HUES6 (cell line): ENCODE measurements at regions not wholly inside any gene's neighbourhood (a gene's known extent, or its start where the extent isn't known, plus 50 kb on each side); places are given as distances from the start of the nearest gene placed in this dataset.

Experiments
- H3K27ac ChIP-seq: 2 replicates; pipeline ENCODE4 v1.7.0; 2013; ENCODE audit warnings: low read depth, mild to moderate bottlenecking, low read length, inconsistent platforms
- H3K27me3 ChIP-seq: 2 replicates; pipeline ENCODE4 v1.6.1; 2013; ENCODE audit warnings: low read length; ENCODE audit not compliant: control insufficient read depth, insufficient read depth
- H3K36me3 ChIP-seq: 2 replicates; pipeline ENCODE4 v1.6.1; 2013; ENCODE audit warnings: low read length; ENCODE audit not compliant: control insufficient read depth, insufficient read depth
- H3K4me1 ChIP-seq: 2 replicates; pipeline ENCODE4 v1.6.1; 2013; ENCODE audit warnings: low read length; ENCODE audit not compliant: control insufficient read depth, insufficient read depth
- H3K4me3 ChIP-seq: 2 replicates; pipeline ENCODE4 v1.5.1; 2013; ENCODE audit warnings: low read depth, low read length
- H3K9ac ChIP-seq: one replicate; pipeline ENCODE4 v1.6.1; 2013; ENCODE audit warnings: mild to moderate bottlenecking, low read length
- H3K9me3 ChIP-seq: 2 replicates; pipeline ENCODE4 v1.6.1; 2013; ENCODE audit warnings: low read depth, low read length; ENCODE audit not compliant: control insufficient read depth, insufficient read depth

DNA sequence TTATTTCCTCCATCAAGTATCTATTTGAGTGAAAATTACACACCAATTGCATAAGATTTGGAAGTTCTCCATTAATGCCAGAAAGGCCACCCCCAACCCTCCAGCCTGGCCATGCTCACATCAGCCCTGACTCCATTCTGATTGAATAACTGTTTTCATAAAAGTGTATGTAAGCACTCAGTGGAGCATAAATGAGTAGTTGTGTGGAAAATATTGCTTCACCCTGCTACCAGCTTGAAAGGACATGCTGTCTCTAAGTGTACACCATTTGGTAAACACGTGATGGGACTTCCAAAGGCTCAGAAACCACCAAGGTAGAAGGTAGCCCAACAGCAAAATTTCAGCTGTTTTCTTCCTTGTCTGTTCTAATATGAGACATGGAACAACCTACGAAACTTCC lies 393.8 kb downstream of the ZNF385D start:
- H3K4me1 ChIP-seq = no peaks in the 10 kb centered on the region
- H3K9ac ChIP-seq = no peak overlapping the region

DNA sequence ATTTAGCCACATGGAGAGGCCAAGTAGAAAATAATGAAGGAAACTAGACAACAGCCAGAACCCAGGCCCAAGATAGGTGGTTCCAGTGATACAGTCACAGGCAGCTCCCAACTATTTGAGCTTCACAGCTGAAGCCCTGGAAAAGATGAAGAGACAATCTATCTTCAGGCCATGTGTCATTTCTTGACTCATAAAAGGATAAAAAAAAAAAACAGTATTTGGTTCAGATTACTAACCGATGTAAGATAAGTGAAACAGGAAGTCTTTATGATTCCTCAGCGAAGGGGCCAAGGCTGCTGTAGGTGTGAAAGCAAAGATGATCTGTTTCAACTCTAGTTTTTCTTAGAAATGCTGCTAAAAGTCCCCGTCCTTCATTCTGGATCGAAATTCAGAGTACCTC lies 394.6 kb downstream of the ZNF385D start:
- Histone ChIP-seq H3K4me3 (no peak overlapping the region), H3K27me3 (no peaks in the 10 kb centered on the region), H3K9ac (no peak overlapping the region), H3K36me3 (no peaks in the 10 kb centered on the region), H3K27ac (no peak overlapping the region), H3K4me1 (no peaks in the 10 kb centered on the region), H3K9me3 (no peaks in the 10 kb centered on the region)

More for the DNA sequence above, 393.8 kb downstream of the ZNF385D start:
- no peak overlapping the region for H3K4me3 ChIP-seq
- no peaks in the 10 kb centered on the region for H3K27me3 ChIP-seq
- H3K27ac ChIP-seq = no peak overlapping the region
- no peaks in the 10 kb centered on the region for H3K36me3 ChIP-seq
- H3K9me3 ChIP-seq = no peaks in the 10 kb centered on the region

DNA sequence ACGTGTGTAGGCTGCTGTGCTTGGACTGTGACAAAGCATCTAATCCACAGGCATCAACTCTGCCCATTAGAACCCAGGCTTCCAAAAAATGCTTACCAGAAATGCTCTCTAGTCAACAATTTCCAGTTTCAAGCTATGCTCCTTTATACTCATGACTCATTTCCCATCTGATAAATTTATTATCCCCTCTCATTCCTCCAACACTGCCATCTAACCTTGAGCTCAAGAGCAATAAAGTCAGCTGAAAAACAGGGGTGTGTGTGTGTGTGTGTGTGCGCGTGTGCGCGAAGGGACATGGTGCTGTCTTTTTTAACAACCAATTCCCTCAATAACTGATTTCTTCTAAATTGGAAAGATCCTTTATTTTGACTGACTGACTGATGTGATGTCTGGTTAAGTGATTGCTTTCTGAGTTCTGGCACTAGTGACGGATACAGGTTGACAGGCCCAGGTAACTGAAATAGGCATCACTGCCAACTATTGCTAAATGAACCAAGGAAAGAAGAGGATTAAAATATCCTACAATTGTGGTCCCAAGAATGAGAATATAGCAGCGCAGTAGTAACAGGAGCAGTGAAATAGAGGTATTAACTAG lies 405.5 kb downstream of the ZNF385D start:
- Histone ChIP-seq H3K4me1 (no peaks in the 10 kb centered on the region), H3K4me3 (no peak overlapping the region), H3K27ac (no peak overlapping the region), H3K9ac (no peak overlapping the region), H3K27me3 (no peaks in the 10 kb centered on the region), H3K9me3 (no peaks in the 10 kb centered on the region), H3K36me3 (no peaks in the 10 kb centered on the region)

DNA sequence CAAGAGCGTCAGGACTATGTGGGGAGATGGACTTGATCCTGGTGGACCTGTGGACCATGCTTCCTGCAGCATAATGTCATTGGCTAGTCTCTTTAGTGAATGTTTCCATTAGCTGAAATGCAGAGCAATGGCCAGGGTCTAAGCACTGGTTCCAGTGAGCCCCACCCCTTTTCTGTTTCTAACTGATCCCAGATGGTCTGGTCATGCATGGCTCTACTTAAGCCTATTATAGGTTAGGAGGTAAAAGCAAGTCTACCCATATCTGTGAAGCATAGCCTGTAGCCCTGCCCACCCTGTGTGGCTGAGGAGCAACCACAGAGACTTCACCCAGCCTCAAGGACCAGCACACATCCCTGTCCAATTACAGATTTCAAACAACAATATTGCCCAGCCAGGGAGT lies 419.2 kb downstream of the ZNF385D start:
- no peak overlapping the region for H3K4me3 ChIP-seq
- no peak overlapping the region for H3K9ac ChIP-seq
- no peaks in the 10 kb centered on the region for H3K27me3 ChIP-seq
- H3K9me3 ChIP-seq = no peaks in the 10 kb centered on the region
- no peak overlapping the region for H3K27ac ChIP-seq
- H3K36me3 ChIP-seq = no peaks in the 10 kb centered on the region
- no peaks in the 10 kb centered on the region for H3K4me1 ChIP-seq

DNA sequence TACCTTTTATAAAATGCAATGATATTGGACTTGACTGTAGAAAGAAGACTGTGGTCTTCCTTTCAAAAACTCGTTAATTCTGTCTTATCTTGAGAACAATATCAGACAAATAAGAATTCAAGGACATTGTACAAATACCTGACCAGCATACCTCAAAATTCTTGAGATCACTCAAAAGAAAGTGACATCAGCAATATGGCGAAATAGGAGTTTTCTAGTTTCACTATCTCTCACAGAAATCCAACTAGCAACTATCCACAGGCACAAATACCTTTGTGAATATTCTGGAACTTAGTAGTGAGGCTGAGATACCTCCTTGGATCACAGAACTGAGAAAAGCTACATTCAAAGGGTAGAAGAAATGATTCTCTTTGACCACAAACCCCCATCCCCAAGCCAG lies 419.7 kb downstream of the ZNF385D start:
- Histone ChIP-seq H3K4me3 (no peak overlapping the region), H3K36me3 (no peaks in the 10 kb centered on the region), H3K9ac (no peak overlapping the region)

DNA sequence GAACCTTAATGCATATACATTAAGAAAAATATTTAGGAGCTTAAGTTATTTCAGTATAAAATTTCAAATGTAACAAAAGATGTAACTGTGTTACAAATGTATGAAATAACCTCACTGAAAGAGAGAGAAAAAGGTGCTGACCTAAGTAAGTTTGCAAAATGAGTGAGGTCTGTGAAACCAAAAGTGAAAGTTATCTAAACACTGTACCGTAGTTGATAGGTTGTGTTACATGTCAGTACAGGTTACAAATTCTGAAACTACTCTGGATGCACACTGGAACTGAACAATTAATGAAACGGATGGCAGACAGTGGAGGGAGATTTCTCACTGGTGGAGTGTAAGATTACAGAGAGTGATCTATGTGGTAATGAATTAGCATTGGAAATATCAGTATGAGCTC lies 420.7 kb downstream of the ZNF385D start:
- Histone ChIP-seq H3K4me1 (no peaks in the 10 kb centered on the region), H3K4me3 (no peak overlapping the region)

More for the DNA sequence above, 419.7 kb downstream of the ZNF385D start:
- Histone ChIP-seq H3K9me3 (no peaks in the 10 kb centered on the region), H3K27me3 (no peaks in the 10 kb centered on the region), H3K4me1 (no peaks in the 10 kb centered on the region), H3K27ac (no peak overlapping the region)

DNA sequence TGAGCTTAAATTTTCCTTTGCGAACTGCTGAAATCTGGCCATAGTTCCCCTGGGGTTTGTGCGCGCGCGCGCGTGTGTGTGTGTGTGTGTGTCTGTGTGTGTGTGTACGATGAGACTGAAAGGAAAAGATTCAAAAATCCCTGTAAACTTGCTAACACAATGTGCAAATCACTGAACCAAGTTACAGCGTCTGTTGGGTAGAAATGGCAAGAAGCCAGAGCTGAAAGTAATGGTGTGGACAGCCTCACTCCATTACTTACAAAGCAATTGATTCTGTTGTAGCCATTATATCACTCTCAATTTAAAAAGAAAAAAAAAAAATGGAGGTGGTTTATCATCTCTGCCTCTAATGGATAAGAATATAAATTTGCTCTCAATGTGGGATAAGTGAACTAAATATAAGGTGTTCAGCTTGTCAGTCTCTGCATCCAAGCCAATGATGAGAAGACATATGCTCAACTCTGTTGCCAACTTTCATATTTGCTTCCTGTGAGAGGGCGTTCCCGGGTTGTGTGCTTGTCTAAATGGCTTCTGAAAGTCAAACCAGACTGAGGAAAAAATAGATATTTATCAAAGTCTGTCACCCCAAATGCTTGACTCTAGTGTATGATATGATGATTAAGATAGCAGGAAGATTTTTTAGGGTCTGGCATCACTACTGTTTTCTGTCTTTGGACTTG lies 422.2 kb downstream of the ZNF385D start:
- H3K9me3 ChIP-seq = no peaks in the 10 kb centered on the region
- no peaks in the 10 kb centered on the region for H3K4me1 ChIP-seq
- H3K27me3 ChIP-seq = no peaks in the 10 kb centered on the region
- no peak overlapping the region for H3K9ac ChIP-seq
- no peak overlapping the region for H3K27ac ChIP-seq
- no peak overlapping the region for H3K4me3 ChIP-seq
- no peaks in the 10 kb centered on the region for H3K36me3 ChIP-seq

More for the DNA sequence above, 420.7 kb downstream of the ZNF385D start:
- Histone ChIP-seq H3K36me3 (no peaks in the 10 kb centered on the region), H3K27me3 (no peaks in the 10 kb centered on the region), H3K9me3 (no peaks in the 10 kb centered on the region), H3K27ac (no peak overlapping the region), H3K9ac (no peak overlapping the region)

DNA sequence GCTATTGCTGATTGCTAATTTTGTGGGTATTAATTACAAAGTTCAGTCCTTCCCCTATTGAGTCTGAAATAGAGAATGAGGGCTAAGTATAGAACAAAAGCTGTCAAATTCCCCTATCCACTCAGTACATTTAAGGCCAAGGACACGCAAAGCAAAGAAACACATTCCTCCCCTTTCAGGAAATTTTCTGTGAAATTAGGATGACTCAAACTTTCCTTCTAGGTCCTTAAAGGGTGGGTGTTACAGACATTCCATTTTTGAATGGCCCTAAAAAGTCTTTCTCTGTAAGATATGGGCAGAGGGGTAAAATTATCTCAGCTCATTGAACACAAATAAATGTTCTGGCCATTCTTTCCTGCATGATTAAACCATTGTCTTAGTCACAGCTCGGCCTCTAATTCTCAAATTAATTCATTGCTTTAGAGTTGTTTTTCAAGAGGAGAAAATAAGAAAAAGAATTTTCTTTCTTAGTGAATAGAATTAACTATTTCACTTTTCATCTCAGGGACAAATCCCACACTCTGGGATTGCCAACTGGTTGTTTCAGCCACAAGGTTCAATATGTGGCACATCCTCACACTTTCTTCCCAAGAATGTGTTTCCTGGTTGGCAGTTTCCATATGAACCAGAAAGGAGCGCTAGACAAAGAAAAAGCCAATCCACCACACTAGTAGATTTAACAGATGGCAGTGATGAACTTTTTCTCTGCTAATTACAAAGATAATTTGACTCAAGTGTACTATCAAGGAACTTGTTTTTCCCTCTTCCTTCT lies 424.1 kb downstream of the ZNF385D start:
- Histone ChIP-seq H3K9me3 (no peaks in the 10 kb centered on the region), H3K27ac (no peak overlapping the region), H3K27me3 (no peaks in the 10 kb centered on the region), H3K4me1 (no peaks in the 10 kb centered on the region), H3K36me3 (no peaks in the 10 kb centered on the region), H3K9ac (no peak overlapping the region), H3K4me3 (no peak overlapping the region)

DNA sequence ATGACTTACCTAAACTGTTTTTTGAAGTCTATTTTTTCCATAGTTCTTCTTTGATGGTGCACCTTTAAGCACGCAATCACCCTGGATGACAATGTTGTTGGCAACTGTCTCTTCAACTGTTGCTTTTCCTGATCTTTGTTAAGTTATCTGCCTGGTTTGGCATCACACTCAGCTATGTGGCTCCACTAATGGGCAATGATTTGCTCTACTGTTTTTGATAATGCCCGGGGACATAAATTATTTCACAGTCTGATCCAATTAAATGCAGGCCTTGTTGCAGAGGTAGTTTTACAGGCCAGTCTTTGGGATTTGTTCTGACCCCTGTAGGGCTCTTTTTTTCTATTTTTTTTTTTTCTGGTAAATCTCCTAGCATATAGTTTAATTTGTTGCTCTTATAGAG lies 436.3 kb downstream of the ZNF385D start:
- Histone ChIP-seq H3K9me3 (no peaks in the 10 kb centered on the region), H3K36me3 (no peaks in the 10 kb centered on the region), H3K27ac (no peak overlapping the region), H3K9ac (no peak overlapping the region), H3K4me3 (no peak overlapping the region), H3K27me3 (no peaks in the 10 kb centered on the region), H3K4me1 (no peaks in the 10 kb centered on the region)

DNA sequence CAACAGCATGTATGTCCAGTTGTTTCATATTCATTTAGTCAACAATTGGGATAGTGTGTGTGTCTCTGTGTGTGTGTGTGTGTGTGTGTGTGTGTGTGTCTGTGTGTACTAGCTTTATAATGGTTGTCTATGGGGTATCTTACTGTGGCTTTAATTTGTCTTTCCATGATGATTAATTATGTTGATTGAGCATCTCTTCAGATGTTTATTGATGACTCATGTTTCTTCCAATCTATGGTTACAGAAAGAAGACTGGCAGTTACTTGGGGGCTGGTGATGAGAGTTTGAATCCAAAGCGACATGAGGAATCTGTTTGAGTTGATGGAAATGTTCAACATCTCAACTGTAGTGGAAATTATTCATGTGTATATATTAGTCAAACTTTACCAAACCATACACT lies 440.1 kb downstream of the ZNF385D start:
- Histone ChIP-seq H3K27me3 (no peaks in the 10 kb centered on the region), H3K9ac (no peak overlapping the region), H3K36me3 (no peaks in the 10 kb centered on the region), H3K4me3 (no peak overlapping the region), H3K27ac (no peak overlapping the region), H3K4me1 (no peaks in the 10 kb centered on the region), H3K9me3 (no peaks in the 10 kb centered on the region)

DNA sequence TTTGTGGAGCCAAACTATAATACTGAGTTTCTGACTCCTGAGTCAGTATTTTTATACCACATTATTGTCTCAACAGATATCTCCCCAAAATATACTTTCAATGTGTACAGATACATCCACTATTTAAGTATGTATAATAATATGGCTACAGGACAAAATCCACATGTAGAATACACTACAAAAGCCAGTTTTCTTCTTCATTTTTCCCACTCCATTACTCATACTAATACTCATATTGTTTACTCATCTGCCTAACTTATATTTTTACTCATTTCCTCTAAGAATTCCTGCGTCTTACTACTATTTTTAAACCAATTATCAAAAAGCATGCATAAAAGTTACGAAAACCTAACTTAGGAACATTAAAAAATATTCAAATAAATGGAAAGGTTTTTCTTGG lies 440.8 kb downstream of the ZNF385D start:
- no peak overlapping the region for H3K27ac ChIP-seq
- H3K27me3 ChIP-seq = no peaks in the 10 kb centered on the region
- no peak overlapping the region for H3K9ac ChIP-seq

More for the DNA sequence above, 440.8 kb downstream of the ZNF385D start:
- H3K4me1 ChIP-seq = no peaks in the 10 kb centered on the region
- H3K4me3 ChIP-seq = no peak overlapping the region
- no peaks in the 10 kb centered on the region for H3K9me3 ChIP-seq
- no peaks in the 10 kb centered on the region for H3K36me3 ChIP-seq
